H1 (cell line): ENCODE measurements at regions not wholly inside any gene's neighbourhood (a gene's known extent, or its start where the extent isn't known, plus 50 kb on each side); places are given as distances from the start of the nearest gene placed in this dataset.

Experiments
- FOSL1 ChIP-seq: IDR thresholded peaks from 2 replicates; pipeline ENCODE4 v1.6.1; 2011; ENCODE audit warnings: mild to moderate bottlenecking, low read depth, low read length, moderate library complexity; ENCODE audit not compliant: insufficient read depth
- KDM1A ChIP-seq: fragments of 200-600, 300-600 bp; sonication (generic); IDR thresholded peaks from 2 replicates; pipeline ENCODE4 v1.7.1; 2016; ENCODE audit warnings: mild to moderate bottlenecking, low read length, borderline replicate concordance
- SRF ChIP-seq: IDR thresholded peaks from 2 replicates; pipeline ENCODE4 v1.6.1; 2011; ENCODE audit warnings: mild to moderate bottlenecking, low read depth, low read length, moderate library complexity
- TAF1 ChIP-seq: IDR thresholded peaks from 2 replicates; pipeline ENCODE4 v1.6.1; 2011; ENCODE audit warnings: mild to moderate bottlenecking, low read depth, low read length
- USF2 ChIP-seq: IDR thresholded peaks from 2 replicates; pipeline ENCODE4 v1.6.1; 2011; ENCODE audit warnings: low read length, improper control_type of control experiment

GRCh38 chr1:238177960-238178645, 287.4 kb upstream of the ZP4 start:
- TF ChIP-seq TAF1 (no peak), USF2 (no peak), KDM1A (no peak), SRF (no peak), FOSL1 (no peak)
